Endothelial cell of hepatic sinusoid (primary cell): ENCODE measurements at regions not wholly inside any gene's neighbourhood (a gene's known extent, or its start where the extent isn't known, plus 50 kb on each side); places are given as distances from the start of the nearest gene placed in this dataset.
"Not testable (repeated sequence)": the region's sequence is repeated elsewhere in the genome, so short reads cannot be mapped to it uniquely, and the experiment has no call there.

Source experiments
- in situ Hi-C: cut with HindIII; loops from 2 replicates; pipeline ENCODE4 v1.10.0; 2017; ENCODE audit warnings: low sequenced_read_pairs

GRCh38 chr3:86797946-86798345 lies 193.0 kb downstream of the VGLL3 start:
- in situ Hi-C loops: no loop called here

- in situ Hi-C loops: no loop called here
Observed at GRCh38 chr3:86794361-86795065, 196.4 kb downstream of the VGLL3 start.

- in situ Hi-C loops: no loop called here
Observed at GRCh38 chr3:86793786-86794185, 197.2 kb downstream of the VGLL3 start.

GRCh38 chr3:86792316-86792715 lies 198.6 kb downstream of the VGLL3 start:
- in situ Hi-C loops: no loop called here

GRCh38 chr3:86790884-86791549 lies 199.9 kb downstream of the VGLL3 start:
- in situ Hi-C loops: no loop called here

- in situ Hi-C loops: no loop called here
Observed at GRCh38 chr3:86788371-86788770, 202.6 kb downstream of the VGLL3 start.

GRCh38 chr3:86787091-86787490 lies 203.9 kb downstream of the VGLL3 start:
- in situ Hi-C loops: no loop called here

- in situ Hi-C loops: no loop called here
Observed at GRCh38 chr3:86785386-86785785, 205.6 kb downstream of the VGLL3 start.

- in situ Hi-C loops: no loop called here
Observed at GRCh38 chr3:86782866-86783265, 208.1 kb downstream of the VGLL3 start.

- in situ Hi-C loops: no loop called here
Observed at GRCh38 chr3:86782286-86782685, 208.7 kb downstream of the VGLL3 start.

- in situ Hi-C loops: no loop called here
Observed at GRCh38 chr3:86774082-86774691, 216.8 kb downstream of the VGLL3 start.

- in situ Hi-C loops: no loop called here
Observed at GRCh38 chr3:86772699-86773098, 218.2 kb downstream of the VGLL3 start.

- in situ Hi-C loops: no loop called here
Observed at GRCh38 chr3:86771741-86772512, 219.0 kb downstream of the VGLL3 start.

- in situ Hi-C loops: no loop called here
Observed at GRCh38 chr3:86766331-86766730, 224.6 kb downstream of the VGLL3 start.

GRCh38 chr3:86757322-86758179 lies 233.4 kb downstream of the VGLL3 start:
- in situ Hi-C loops: not testable (repeated sequence)

GRCh38 chr3:86748015-86748414 lies 242.9 kb downstream of the VGLL3 start:
- in situ Hi-C loops: no loop called here

GRCh38 chr3:86744051-86744450 lies 246.9 kb downstream of the VGLL3 start:
- in situ Hi-C loops: no loop called here

- in situ Hi-C loops: no loop called here
Observed at GRCh38 chr3:86743233-86743632, 247.7 kb downstream of the VGLL3 start.

GRCh38 chr3:86740751-86741150 lies 250.2 kb downstream of the VGLL3 start:
- in situ Hi-C loops: no loop called here

- in situ Hi-C loops: no loop called here
Observed at GRCh38 chr3:86739244-86739643, 251.7 kb downstream of the VGLL3 start.
